GM19328 (cell line): ENCODE measurements at regions not wholly inside any gene's neighbourhood (a gene's known extent, or its start where the extent isn't known, plus 50 kb on each side); places are given as distances from the start of the nearest gene placed in this dataset.
"Not testable (repeated sequence)": the region's sequence is repeated elsewhere in the genome, so short reads cannot be mapped to it uniquely, and the experiment has no call there.

Source experiments
- ATAC-seq: cut with Tn5 transposase; IDR thresholded peaks from one replicate; pipeline ENCODE4 v1.9.1; 2021; ENCODE audit warnings: mild to moderate bottlenecking, moderate library complexity; ENCODE audit not compliant: unreplicated experiment

DNA sequence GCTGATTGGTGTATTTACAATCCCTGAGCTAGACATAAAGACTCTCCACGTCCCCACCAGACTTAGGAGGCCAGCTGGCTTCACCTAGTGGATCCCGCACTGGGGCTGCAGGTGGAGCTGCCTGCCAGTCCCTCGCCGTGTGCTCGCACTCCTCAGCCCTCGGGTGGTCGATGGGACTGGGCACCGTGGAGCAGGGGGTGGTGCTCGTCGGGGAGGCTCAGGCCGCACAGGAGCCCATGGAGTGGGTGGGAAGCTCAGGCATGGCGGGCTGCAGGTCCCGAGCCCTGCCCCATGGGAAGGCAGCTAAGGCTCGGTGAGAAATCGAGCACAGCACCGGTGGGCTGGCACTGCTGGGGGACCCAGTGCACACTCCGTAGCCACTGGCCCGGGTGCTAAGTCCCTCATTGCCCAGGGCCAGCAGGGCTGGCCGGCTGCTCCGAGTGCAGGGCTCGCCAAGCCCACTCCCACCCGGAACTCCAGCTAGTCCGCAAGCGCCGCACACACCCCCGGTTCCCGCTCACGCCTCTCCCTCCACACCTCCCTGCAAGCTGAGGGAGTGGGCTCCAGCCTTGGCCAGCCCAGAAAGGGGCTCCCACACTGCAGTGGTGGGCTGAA lies 1441.2 kb upstream of the ACVR2A start:
- not testable (repeated sequence) for ATAC-seq

DNA sequence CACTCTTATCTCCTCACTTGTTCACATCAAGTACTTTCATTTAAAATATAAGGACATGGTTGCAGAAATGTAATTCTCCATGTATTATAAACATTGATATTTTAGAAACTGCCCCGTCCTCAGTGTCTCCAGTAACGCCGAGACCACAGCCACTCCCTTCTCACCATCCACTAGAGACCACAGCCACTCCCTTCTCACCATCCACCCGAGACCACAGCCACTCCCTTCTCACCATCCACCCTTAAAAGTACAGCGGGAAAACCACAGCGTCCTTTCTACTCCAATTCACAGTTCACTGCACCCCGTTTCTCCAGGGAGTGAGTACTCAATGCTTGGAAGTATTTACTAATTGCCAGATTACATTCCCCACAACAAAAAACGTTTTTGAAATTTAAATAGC lies 1452.2 kb upstream of the ACVR2A start:
- no peak for ATAC-seq

DNA sequence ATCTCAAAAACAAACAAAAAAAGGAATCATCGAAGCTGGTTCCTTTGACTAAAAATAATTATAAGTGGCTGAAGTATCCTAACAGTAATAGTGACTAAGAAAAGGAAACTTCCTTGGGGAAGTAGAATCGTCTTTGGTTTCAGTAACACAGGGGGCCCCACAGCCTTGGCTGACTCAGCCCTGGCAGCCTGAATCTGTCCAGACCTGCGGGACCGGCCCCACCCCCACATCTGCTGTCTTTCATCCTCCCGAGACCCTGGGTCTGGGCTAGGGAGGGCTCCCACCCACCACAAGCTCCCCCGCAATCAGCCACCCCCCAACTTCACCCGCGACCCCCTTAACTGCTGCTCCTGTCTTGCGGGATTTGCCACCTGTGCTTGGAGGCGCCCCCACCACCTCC lies 1452.6 kb upstream of the ACVR2A start:
- no peak for ATAC-seq

DNA sequence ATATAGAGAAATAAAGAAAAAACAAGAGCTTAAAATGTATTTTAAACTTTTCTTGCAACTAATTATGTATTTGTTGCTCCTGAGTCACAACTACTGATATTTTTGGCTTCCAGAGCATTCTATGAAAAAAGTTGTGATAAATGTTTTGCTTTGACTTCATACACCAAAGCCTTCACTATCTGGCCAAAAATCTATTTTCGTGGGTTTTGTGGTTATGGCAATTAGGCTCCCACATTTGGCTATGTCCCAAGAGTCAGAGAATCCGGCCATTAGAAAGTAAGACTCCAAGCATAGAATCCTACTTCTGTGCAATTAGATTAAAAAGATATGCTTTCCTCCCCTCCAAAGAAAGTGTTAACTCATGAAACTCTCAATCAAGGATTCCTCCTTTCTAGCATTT lies 1456.1 kb upstream of the ACVR2A start:
- no peak for ATAC-seq

DNA sequence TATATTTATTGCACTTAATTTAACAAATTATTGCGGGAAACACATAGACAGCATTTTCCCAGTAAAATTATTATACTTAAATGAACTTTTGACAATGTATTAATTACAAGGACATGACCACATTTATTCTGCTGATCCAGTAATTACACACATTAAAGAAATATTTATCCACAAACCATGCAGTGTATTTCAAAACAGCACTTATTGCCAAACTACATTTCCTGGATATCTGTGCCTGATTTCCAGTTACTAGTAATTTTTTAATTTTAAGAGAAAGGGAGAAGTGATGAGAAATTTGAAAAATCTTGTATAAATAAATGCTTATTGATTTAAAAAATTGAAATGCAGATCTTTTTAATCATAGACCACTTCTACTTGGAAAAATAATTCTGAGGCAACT lies 1458.7 kb upstream of the ACVR2A start:
- no peak for ATAC-seq

DNA sequence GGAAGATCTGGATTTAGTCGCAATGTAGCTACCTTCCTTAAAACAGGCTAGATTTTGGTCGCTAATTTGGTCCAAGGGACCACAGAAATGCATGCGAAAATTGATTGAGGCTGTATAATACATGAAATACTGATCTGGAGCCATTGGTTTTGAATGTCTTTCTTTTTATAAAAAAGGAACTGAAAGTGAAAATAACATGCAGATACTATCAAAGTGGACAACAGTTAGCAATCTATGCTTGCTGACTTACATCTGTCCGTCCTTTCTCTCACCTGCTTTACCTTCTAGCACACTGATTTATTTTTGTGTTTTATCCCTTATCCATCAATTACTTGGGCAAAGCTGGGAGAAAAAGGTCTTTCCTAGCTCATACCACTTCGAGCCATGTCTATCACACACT lies 1459.8 kb upstream of the ACVR2A start:
- no peak for ATAC-seq

DNA sequence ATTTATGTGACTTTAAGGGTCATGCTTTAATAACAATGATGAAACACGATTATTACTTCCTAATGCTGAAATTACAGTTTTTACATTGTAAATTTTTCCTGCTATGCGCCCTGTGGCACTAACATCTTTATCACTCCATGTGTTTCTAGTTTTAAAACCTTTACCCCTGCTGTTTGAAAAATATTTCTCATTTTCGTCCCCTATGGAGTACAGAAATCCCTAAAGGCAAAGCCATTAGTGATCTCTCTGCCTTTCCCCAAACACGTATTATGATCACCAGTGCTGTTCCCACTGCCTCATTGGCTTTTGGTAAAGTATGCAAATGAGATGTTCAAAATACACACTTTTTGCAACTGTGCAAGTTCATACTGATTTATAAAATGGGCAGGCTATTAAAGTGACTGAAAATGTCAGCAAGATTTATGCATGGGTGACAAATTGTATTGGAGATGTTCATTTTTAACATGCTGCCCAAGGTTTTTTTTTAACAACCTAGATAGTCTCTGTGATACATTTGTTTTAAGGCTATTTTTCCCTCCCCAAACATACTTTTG lies 1468.2 kb upstream of the ACVR2A start:
- ATAC-seq: no peak

DNA sequence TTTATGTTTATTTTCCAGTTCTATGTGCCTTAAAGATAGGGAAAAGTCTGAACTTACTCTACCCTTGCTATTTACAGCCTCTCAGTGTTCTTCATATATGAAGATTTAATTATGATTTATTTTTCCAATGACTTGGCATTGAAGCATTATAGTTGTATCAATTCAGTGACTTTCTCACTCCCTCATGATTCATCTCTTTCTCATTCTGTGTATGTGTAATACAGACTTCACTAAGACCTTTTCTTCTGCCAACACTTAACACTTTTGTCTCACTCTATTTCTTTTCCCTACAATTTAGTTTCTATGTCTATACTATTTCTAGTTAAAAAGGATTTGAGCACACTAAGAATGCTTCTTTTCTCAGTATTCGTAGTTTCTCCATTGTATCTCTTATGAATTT lies 1470.3 kb upstream of the ACVR2A start:
- ATAC-seq: no peak

DNA sequence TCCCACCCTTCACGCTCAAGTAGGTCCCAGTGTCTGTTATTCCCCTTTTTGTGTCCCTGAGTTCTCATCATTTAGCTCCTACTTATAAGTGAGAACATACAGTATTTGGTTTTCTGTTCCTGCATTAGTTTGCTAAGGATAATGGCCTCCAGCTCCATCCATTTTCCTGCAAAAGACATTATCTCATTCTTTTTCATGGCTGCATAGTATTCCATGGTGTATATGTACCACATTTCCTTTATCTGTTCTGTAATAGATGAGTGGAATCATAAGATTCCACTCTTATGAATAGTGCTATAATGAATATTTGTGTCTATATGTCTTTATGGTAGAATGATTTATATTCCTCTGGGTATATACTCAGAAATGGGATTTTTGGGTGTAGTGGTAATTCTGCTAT lies 1473.5 kb upstream of the ACVR2A start:
- ATAC-seq: not testable (repeated sequence)

DNA sequence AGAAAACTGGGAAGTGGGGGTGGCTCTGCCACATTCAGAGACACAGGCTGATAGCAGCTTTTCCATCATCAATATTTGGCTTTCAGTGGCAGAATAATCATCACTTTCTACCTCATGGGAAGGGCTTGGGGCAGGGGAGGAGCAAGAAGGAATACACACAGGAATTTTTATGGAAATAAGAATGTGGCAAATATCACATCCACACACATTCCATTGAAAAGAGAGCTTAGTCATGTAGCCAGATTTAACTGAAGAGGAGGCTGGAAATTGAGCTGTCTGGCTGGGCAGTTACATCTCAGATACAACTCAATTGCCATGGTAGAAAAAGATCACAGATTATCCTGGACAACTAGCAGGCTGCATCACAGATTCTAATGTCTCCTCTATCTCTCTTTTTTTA lies 1474.0 kb upstream of the ACVR2A start:
- no peak for ATAC-seq

DNA sequence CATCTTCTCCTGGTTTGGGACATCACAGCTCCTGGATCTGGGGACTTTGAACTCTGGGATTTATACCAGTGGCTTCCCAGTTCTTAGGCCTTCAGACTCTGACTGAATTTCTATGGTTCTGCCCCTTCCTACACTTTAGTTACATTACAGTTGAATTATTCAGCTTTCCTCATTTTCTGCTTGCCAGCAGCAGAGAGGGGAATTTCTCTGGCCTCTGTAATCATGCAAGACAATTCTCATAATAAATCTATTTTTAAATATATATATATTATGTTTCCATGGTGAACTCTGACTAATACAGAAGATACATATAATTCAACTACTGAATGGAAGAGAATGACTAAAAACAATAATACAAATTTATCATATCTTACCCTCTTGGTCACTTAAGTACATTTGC lies 1478.6 kb upstream of the ACVR2A start:
- ATAC-seq: no peak

DNA sequence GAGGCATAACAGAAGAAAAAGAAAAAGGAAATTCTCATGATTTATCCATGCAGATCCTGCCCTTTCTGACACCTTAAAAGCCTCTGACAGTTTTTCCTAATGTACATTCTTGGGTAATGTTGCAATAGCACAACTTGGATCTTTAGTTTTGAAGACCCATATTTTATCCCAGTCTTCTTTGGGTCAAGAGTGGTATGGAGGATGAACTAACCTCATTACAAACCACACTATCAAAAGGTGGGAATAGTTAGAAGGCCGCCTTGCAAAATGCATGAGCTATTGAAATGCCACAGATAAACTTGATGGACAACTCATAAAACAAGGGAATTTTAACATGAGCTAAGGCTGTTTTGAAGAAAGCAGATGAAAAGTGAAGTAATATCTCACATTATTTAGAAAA lies 1479.8 kb upstream of the ACVR2A start:
- no peak for ATAC-seq

DNA sequence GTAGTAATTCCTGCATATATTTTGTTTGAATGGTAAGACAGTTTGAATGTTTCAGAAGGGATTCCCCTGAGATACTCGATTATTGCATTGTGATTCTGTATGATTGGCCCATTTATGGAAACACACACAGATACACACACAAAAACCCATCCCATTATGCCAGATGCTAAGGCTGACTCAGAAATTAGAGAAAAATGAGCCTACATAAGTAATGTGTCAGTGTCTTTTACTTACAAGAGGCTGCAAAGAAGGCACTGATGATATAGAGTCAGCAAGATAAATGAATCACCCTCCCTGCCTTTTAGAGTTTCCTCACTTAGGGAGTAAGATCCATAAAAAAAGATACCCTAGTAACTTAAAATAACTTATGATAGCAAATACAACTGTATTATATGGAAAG lies 1481.1 kb upstream of the ACVR2A start:
- ATAC-seq: no peak

DNA sequence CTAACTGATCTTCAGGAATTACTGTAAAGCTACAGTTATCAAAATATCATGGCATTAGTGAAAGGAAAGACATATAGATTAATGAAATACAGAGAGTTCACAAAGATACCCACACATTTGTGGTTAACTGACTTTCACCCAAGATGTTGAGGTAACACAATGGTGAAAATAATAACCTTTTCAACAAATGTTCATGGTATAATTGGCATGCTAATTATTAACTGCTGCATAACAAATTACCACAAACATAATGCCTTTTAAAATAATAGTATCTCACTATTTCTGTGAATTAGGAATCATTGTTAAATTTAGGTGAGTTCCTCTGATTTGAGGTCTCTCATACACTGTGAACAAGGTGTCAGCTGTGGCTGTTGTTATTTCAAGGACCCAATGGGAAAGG lies 1493.1 kb upstream of the ACVR2A start:
- ATAC-seq: no peak

DNA sequence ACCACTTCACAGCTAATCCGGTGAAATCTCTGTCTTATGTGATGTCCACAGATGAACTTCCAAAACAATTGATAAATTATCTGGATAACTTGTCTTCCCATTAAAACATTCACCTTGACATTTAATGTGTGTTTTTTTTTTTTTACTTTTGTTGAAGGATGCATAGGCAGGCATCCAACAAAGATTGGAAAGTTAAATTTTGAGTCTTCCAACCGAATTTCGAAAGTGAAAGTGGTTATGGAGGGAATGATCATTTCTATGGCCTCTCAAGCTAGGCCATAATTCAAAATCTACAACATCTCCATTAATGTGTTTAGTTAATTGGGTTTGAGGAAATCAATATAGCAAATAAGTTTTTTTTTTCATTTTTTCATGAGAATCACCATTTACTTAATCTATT lies 1495.5 kb upstream of the ACVR2A start:
- no peak for ATAC-seq

DNA sequence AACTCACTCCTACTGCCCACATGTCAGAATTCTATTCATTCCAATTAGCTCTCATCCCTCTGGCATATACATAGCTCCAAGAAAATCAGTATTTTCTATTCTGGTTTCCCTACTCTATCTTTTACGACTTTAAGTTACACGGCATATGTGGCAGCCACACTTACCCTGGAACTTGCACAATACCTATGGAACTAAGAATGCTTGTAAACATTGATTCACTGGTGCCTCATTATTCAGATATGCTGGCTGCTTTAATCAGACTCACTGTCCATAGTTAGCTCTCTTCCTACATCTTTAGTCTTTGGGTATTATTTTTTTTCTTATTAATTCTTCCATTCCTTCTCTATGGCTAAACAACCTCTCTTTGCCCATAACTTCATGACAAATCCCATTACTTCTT lies 1519.9 kb upstream of the ACVR2A start:
- no peak for ATAC-seq

DNA sequence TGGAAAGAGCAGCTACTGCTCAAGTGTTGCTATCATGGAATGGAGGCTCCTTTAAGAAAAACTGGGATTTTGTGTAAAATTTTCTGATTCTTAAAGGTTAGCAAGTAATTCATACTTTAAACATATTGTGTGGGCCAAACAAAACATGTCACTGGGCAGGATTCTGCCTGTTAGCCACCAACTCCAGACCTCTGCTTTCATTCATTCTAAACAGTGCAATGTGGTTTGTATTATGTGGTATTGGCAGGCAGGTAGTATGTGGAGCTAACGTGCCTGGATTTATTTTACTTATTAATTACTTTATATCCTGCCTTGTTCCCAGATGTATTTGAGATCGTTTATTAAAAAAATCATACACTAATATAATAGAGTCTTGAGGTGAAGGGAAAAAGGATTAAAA lies 1521.3 kb upstream of the ACVR2A start:
- no peak for ATAC-seq

DNA sequence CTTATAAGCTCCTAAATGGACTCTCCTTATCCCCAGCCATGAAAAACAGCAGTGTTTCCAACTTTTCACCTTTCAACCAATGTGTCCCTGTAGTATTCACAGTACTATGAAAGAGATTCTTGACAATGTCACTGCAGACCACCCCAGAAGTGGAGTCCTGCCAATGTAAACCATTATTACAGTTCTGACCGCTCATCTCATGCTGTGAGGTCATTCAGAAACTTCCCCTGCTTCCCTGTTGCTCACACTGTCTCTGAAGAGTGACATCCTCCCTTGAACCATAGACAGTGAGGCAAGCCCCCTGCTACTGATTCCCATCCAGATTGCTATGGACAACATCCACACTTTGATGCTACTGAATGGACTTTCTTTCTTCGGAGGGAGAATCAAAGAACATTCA lies 1523.7 kb upstream of the ACVR2A start:
- no peak for ATAC-seq

DNA sequence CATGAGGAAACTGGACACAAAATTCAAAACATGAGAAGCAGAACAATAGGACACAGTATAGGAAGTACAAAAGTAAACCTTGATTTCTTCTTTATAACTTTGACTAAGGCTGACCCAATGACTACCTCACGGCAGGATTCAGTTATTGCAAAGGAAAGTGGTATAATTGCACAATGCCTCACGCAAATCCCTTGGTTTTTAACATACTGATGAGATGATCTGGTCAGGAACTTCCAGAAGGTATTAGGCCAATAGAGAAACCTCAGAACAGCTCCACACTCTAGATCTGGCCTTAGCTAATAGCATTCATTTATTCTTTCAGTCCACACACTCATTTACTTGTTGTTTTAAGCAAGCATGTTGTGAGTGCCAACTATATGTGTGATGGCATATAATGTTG lies 1526.9 kb upstream of the ACVR2A start:
- ATAC-seq: no peak

DNA sequence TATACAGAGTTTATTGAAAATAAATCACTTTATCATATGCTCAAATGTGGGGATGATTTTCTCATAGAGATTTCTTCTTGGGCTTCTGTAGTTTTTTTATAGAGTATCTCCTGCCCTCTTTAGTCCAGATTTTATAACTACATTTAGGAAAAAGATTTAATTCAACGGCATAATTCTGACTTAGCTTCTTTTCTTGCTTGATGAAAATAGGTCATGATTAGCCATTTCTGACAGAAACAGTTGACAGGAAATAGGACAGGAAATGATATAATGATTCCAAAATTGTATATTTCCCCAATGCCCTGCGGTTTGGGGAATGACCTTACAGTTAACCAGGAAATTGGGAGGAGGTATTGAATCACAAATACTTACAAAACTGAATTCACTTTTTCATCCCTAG lies 1531.9 kb upstream of the ACVR2A start:
- ATAC-seq: no peak

DNA sequence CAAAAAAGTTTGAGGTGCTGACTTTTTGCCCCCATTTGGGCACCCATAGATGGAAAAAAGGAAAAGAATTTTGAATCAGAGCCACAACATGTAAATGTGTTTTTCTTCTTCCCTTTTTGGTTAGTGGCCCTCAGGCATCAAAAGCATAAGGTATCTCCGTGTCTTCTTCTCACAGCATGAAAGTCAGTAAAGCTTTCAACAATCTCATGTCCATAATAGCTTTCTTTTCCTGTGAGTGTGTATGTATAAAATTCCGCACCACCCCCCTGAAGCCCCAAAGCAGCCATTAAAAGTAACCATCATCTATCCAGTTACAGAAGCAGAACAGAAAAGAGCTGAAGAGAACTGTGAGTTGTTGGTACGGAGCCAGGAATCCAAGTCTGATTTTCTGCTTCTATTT lies 1539.7 kb upstream of the ACVR2A start:
- no peak for ATAC-seq

DNA sequence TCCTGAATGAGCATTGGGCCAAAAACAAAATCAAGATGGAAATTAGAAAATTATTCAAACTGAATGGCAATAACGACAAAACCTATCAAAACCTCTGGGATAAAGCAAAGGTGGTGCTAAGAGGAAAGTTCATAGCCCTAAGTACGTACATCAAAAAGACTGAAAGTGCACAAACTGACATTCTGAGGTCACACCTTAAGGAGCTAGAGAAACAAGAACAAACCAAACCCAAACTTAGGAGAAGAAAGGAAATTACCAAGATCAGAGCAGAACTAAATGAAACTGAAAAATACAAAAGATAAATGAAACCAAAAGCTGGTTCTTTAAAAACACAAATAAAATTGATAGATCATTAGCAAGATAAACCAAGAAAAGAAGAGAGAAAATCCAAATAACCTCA lies 1543.5 kb upstream of the ACVR2A start:
- no peak for ATAC-seq

DNA sequence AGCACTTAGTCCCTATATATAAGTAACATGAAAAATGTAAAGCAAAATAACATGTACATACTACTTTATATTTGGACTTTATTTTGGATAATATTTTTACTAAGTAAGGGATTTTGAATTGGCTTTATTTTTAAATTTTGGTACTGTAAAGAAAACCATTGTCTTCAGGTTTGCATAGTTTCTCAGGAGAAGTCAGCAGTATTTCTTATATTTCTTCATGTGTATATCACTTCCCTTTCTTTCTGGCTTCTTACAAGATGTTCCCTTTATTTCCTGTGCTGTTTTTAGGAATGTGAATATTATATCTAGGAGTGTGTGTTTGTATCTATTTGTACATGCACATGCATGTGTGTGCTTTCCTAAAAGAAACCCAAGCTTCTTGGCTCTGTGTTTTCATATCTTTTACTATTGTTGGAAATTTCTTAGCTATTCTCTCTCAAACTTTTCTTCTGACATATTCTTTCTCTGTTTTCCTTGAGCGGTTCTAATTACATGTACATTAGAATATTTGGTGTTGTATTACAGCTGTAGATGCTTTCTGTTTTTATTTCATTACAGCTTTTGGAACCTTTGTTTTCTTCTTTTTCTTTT lies 1549.7 kb upstream of the ACVR2A start:
- ATAC-seq: no peak
